Stimulated activated CD4-positive, alpha-beta T cell treated with anti-CD3 and anti-CD28 coated beads, Interleukin-15, amount 100 ng/mL, for 1 hour (primary cell): ENCODE measurements at regions not wholly inside any gene's neighbourhood (a gene's known extent, or its start where the extent isn't known, plus 50 kb on each side); places are given as distances from the start of the nearest gene placed in this dataset.

Source experiments
- DNase-seq, 2 donors: peaks; one replicate each; pipeline ENCODE4 v3.0.0-alpha.2; 2020; ENCODE audit warnings: low read depth in 1 of 2, low spot score in 1 of 2

GRCh38 chr14:61110316-61111082 is 129.5 kb downstream of the SLC38A6 start:
- no peak for DNase-seq

- DNase-seq = no peak
Observed at GRCh38 chr14:61109288-61109687, 128.2 kb downstream of the SLC38A6 start.

GRCh38 chr14:61108496-61109141 is 127.6 kb downstream of the SLC38A6 start:
- DNase-seq = no peak

- DNase-seq = no peak
Observed at GRCh38 chr14:61107869-61108493, 126.9 kb downstream of the SLC38A6 start.

GRCh38 chr14:61106959-61107641 is 126.1 kb downstream of the SLC38A6 start:
- DNase-seq = no peak

- no peak for DNase-seq
Observed at GRCh38 chr14:61106271-61106958, 125.4 kb downstream of the SLC38A6 start.

- no peak for DNase-seq
Observed at GRCh38 chr14:61104358-61104757, 123.3 kb downstream of the SLC38A6 start.

GRCh38 chr14:61103541-61104339 is 122.7 kb downstream of the SLC38A6 start:
- DNase-seq = no peak

GRCh38 chr14:61102549-61103466 is 121.8 kb downstream of the SLC38A6 start:
- DNase-seq = no peak
